GM23248 (cell line): ENCODE measurements at regions not wholly inside any gene's neighbourhood (a gene's known extent, or its start where the extent isn't known, plus 50 kb on each side); places are given as distances from the start of the nearest gene placed in this dataset.
A peak's percentile ranks its signal among the peaks of the same experiment; 100 is the strongest.

ENCODE experiments used
- DNase-seq: peaks from one replicate; pipeline ENCODE4 v3.0.0-alpha.2; 2015
- H2AFZ ChIP-seq: fragments of 200-600 bp; sonication (generic); 2 replicates; pipeline ENCODE4 v1.6.1; 2016; ENCODE audit warnings: antibody characterized with exemption
- H3F3A ChIP-seq: fragments of 200-600 bp; sonication (generic); 2 replicates; pipeline ENCODE4 v1.6.1; 2016; ENCODE audit warnings: mild to moderate bottlenecking, antibody characterized with exemption, mixed run types; ENCODE audit not compliant: insufficient read depth
- H3K27ac ChIP-seq: fragments of 200-600 bp; sonication (generic); 2 replicates; pipeline ENCODE4 v1.5.1; 2016; ENCODE audit warnings: mild to moderate bottlenecking
- H3K27me3 ChIP-seq: fragments of 200-600 bp; sonication (generic); replicated peaks from 2 replicates; pipeline ENCODE4 v1.6.1; 2016; ENCODE audit warnings: mild to moderate bottlenecking; ENCODE audit not compliant: insufficient read depth
- H3K36me3 ChIP-seq: fragments of 200-600 bp; sonication (generic); 2 replicates; pipeline ENCODE4 v1.6.1; 2016; ENCODE audit warnings: low read depth, mild to moderate bottlenecking
- H3K4me1 ChIP-seq: fragments of 200-600 bp; sonication (generic); 2 replicates; pipeline ENCODE4 v1.6.1; 2016; ENCODE audit warnings: mild to moderate bottlenecking; ENCODE audit not compliant: insufficient read depth
- H3K4me2 ChIP-seq: fragments of 200-600 bp; sonication (generic); one replicate; pipeline ENCODE4 v1.6.1; 2016; ENCODE audit warnings: mild to moderate bottlenecking; ENCODE audit not compliant: unreplicated experiment
- H3K4me3 ChIP-seq: fragments of 200-600 bp; sonication (generic); 2 replicates; pipeline ENCODE4 v1.5.1; 2016; ENCODE audit warnings: mild to moderate bottlenecking
- H3K79me2 ChIP-seq: fragments of 200-600 bp; sonication (generic); 2 replicates; pipeline ENCODE4 v1.6.1; 2016; ENCODE audit warnings: mild to moderate bottlenecking; ENCODE audit not compliant: insufficient read depth
- H3K9ac ChIP-seq: fragments of 200-600 bp; sonication (generic); 2 replicates; pipeline ENCODE4 v1.6.1; 2016; ENCODE audit warnings: mild to moderate bottlenecking
- H3K9me2 ChIP-seq: fragments of 200-600 bp; sonication (generic); 2 replicates; pipeline ENCODE4 v1.6.1; 2016; ENCODE audit warnings: mixed run types, mild to moderate bottlenecking, moderate library complexity; ENCODE audit not compliant: insufficient read depth
- H3K9me3 ChIP-seq: fragments of 200-600 bp; sonication (generic); one replicate; pipeline ENCODE4 v1.6.1; 2017; ENCODE audit warnings: low read depth
- H4K20me1 ChIP-seq: fragments of 200-600 bp; sonication (generic); 2 replicates; pipeline ENCODE4 v1.6.0; 2016; ENCODE audit not compliant: insufficient read depth
- EZH2 ChIP-seq: fragments of 200-600 bp; sonication (generic); IDR thresholded peaks from 2 replicates; pipeline ENCODE4 v1.6.1; 2018; ENCODE audit warnings: antibody characterized with exemption, mild to moderate bottlenecking; ENCODE audit not compliant: insufficient read depth, poor library complexity, severe bottlenecking
- EZH2phosphoT487 ChIP-seq: fragments of 200-600 bp; sonication (generic); IDR thresholded peaks from 2 replicates; pipeline ENCODE4 v1.6.1; 2018; ENCODE audit warnings: antibody characterized with exemption, moderate library complexity, mild to moderate bottlenecking, low read depth; ENCODE audit not compliant: insufficient read depth
- whole genome bisulfite sequencing, 2 experiments: methylation state at CpG; one replicate each; pipeline ENCODE4 v1.1.6; 2015 to 2017; ENCODE audit warnings: low lambda C conversion rate in 2 of 2, low coverage in 1 of 2; ENCODE audit errors: missing lambda C conversion rate in 2 of 2; 5-methylcytosine and 5-hydroxymethylcytosine counted together
- in situ Hi-C: fragments of 300-500 bp; cut with MboI; formaldehyde crosslinking; loops from 2 replicates; pipeline ENCODE4 v1.15.0; 2020

- Histone ChIP-seq H4K20me1 (no peaks in the 10 kb centered on the region), H3F3A (peaks cover 31% of the 10 kb centered on the region), H3K27me3 (0 out of 2 replicates have a peak, but pooled peaks cover 6% of the 10 kb centered on the region), H3K79me2 (no peaks in the 10 kb centered on the region), H3K9ac (no peak overlapping the region), H3K4me3 (no peak overlapping the region), H3K36me3 (no peaks in the 10 kb centered on the region), H3K9me3 (no peaks in the 10 kb centered on the region), H2AFZ (no peak overlapping the region), H3K9me2 (no peaks in the 10 kb centered on the region), H3K4me1 (peaks cover 35% of the 10 kb centered on the region), H3K27ac (no peak overlapping the region), H3K4me2 (no peak overlapping the region)
- in situ Hi-C loops = no loop called here
- WGBS, 2 experiments = 45 to 50% methylated on average over 2 of the region's 2 CpGs
- TF ChIP-seq EZH2 = no peak
- TF ChIP-seq EZH2phosphoT487 = no peak
- DNase-seq = no peak
These were observed 504.3 kb upstream of the FAM98A start for GRCh38 chr2:34103437-34103836.

DNA sequence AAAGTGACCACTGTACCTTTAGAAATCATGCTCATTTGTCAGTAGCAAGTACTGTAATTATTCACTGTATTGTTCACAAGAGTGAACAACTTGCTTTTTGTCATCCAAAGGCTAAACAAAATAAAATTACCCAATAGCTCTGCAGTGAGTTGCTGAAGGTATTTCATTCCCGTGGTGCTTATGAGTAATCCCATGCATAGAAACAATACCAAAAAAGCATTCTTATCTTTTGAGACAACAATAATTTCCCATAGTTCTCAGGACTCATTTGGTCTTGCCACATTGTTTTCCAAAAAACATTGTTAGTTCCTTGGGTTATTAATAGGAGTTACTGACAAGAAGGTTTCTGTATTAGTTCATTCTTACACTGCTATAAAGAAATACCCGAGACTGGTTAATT is 503.2 kb upstream of the FAM98A start:
- Histone ChIP-seq H3K4me3 (no peak overlapping the region), H3K9me2 (no peaks in the 10 kb centered on the region), H3K4me1 (peaks cover 35% of the 10 kb centered on the region), H3K79me2 (no peaks in the 10 kb centered on the region), H2AFZ (no peak overlapping the region), H3K27ac (peak overlapping the region; percentile 44), H3K27me3 (0 out of 2 replicates have a peak, but pooled peaks cover 6% of the 10 kb centered on the region), H3K36me3 (no peaks in the 10 kb centered on the region), H4K20me1 (no peaks in the 10 kb centered on the region), H3F3A (peaks cover 31% of the 10 kb centered on the region), H3K9ac (no peak overlapping the region), H3K9me3 (no peaks in the 10 kb centered on the region), H3K4me2 (no peak overlapping the region)
- TF ChIP-seq EZH2phosphoT487 = no peak
- no peak for TF ChIP-seq EZH2
- DNase-seq = peak; percentile 70
- 34 to 38% methylated on average over 2 of the region's 2 CpGs for WGBS, 2 experiments
- in situ Hi-C loops = no loop called here

DNA sequence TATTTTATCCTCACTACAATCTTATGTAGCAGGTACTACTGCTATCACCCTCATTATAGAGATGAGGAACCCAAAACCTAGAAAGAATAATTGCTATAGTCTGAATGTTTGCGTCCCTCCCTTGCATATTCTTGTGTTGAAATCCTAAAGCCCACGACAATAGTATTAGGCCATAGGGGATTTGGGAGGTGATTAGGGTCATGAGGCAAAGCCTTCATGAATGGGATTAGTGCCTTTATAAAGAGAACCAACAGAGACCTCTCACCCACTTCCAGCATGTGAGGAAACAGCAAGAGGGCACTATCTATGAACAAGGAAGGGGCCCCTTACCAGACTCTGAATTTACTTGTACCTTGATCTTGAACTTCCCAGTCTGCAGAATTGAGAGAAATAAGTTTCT is 500.3 kb upstream of the FAM98A start:
- H3K36me3 ChIP-seq = no peaks in the 10 kb centered on the region
- no peak overlapping the region for H3K27ac ChIP-seq
- H3K4me1 ChIP-seq = peaks cover 15% of the 10 kb centered on the region
- no peaks in the 10 kb centered on the region for H4K20me1 ChIP-seq
- 0 out of 2 replicates have a peak, but pooled peaks cover 6% of the 10 kb centered on the region for H3K27me3 ChIP-seq
- DNase-seq = no peak
- H3K4me3 ChIP-seq = no peak overlapping the region
- H3K79me2 ChIP-seq = no peaks in the 10 kb centered on the region
- H3F3A ChIP-seq = peaks cover 9% of the 10 kb centered on the region
- H3K4me2 ChIP-seq = no peak overlapping the region
- H2AFZ ChIP-seq = no peak overlapping the region
- H3K9me2 ChIP-seq = no peaks in the 10 kb centered on the region
- in situ Hi-C loops = loop anchor here (25.0 kb wide), 1 partner anchor 1313 kb away; no protein-coding TSS in a partner anchor
- WGBS, 2 experiments = 3 to 10% methylated on average over 2 of the region's 2 CpGs
- TF ChIP-seq EZH2 (no peak), EZH2phosphoT487 (no peak)
- H3K9me3 ChIP-seq = no peaks in the 10 kb centered on the region
- no peak overlapping the region for H3K9ac ChIP-seq

DNA sequence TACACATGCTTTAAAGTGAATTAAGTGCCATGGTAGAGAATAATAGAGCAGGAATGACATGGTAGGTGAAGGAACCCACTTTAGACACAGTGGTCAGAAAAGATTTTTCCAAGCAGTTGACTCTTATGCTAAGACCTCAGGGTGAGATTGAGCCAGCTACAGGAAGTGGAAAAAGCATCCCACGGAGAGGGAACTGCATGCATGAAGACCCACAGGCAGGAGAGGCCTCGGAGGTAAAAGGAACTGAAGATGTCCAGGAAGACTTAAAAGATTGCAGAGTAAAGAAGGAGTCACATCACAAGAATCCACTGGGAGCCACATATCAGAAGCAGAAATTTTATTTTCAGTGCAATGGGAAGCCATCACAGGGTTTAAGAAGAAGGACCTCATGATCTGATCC is 499.2 kb upstream of the FAM98A start:
- H2AFZ ChIP-seq = no peak overlapping the region
- H3K27ac ChIP-seq = no peak overlapping the region
- H3K4me2 ChIP-seq = no peak overlapping the region
- H3K79me2 ChIP-seq = no peaks in the 10 kb centered on the region
- in situ Hi-C loops = loop anchor here (25.0 kb wide), 1 partner anchor 1314 kb away; no protein-coding TSS in a partner anchor
- H4K20me1 ChIP-seq = no peaks in the 10 kb centered on the region
- H3K36me3 ChIP-seq = no peaks in the 10 kb centered on the region
- 0 to 11% methylated on average over 2 of the region's 2 CpGs for WGBS, 2 experiments
- H3K4me3 ChIP-seq = no peak overlapping the region
- 0 out of 2 replicates have a peak, but pooled peaks cover 6% of the 10 kb centered on the region for H3K27me3 ChIP-seq
- H3K9me2 ChIP-seq = no peaks in the 10 kb centered on the region
- DNase-seq = no peak
- H3K4me1 ChIP-seq = peaks cover 11% of the 10 kb centered on the region; the same call in 1 of the 2 replicates
- no peak overlapping the region for H3K9ac ChIP-seq
- peaks cover 6% of the 10 kb centered on the region; the same call in 1 of the 2 replicates for H3F3A ChIP-seq
- no peaks in the 10 kb centered on the region for H3K9me3 ChIP-seq
- TF ChIP-seq EZH2 (no peak), EZH2phosphoT487 (no peak)
